ENCODE measurements at regions not wholly inside any gene's neighbourhood (a gene's known extent, or its start where the extent isn't known, plus 50 kb on each side); places are given as distances from the start of the nearest gene placed in this dataset.

DNA sequence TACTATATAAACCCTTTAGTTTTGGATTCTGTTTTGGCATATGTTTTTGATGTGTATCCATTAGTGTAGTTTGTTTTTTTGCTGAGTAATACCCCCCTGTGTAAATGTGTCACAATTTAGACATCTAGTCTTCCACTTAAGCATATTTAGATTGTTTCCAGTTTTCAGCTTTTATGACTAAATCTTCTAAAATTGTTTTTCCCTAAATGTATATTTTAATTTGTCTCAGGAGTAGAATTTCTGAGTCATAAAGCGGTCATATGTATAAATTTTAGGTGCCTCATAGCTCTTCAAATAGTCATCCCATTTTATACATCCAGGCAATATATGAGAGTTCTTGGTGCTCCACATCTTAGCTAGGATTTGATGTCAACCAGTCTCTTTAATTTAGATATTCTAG is 1348.0 kb downstream of the MRPL39 start:
- POLR2A ChIA-PET (ENCODE audit: low non-redundant PET), result no interaction called here
- no peak for DNase-seq (ENCODE audit: low spot score)
- no peak for TF ChIP-seq CTCF (conservative IDR thresholded peaks at IDR 0.05; ENCODE audit: low read depth)

DNA sequence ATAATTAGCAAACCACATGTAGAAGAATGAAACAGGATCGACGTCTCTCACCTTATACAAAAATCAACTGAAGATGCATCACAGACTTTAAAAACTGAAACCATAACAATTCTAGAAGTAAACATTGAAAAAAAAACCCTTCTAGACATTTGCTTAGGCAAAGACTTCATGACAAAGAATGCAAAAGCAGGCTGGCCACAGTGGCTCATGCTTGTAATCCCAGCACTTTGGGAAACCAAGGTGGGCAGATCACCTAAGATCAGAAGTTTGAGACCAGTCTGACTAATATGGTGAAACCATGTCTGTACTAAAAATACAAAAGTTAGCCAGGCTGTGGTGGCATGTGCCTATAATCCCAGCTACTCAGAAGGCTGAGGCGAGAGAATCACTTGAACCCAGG is 1351.7 kb downstream of the MRPL39 start:
- POLR2A ChIA-PET (ENCODE audit: low non-redundant PET), result no interaction called here
- no peak for TF ChIP-seq CTCF (conservative IDR thresholded peaks at IDR 0.05; ENCODE audit: low read depth)

More for the DNA sequence above, 1348.0 kb downstream of the MRPL39 start:
- CTCF ChIA-PET, result no interaction called here
- no peak overlapping the region for H3K27ac ChIP-seq

GRCh38 chr21:24225431-24225830 is 1381.8 kb downstream of the MRPL39 start:
- H3K27ac ChIP-seq, result no peak overlapping the region
- DNase-seq (ENCODE audit: low spot score), result peak; percentile 42
- ChIA-PET CTCF (no interaction called here), POLR2A (ENCODE audit: low non-redundant PET) (no interaction called here)
- no peak for TF ChIP-seq CTCF (conservative IDR thresholded peaks at IDR 0.05; ENCODE audit: low read depth)

More for the DNA sequence above, 1351.7 kb downstream of the MRPL39 start:
- CTCF ChIA-PET, result no interaction called here
- no peak overlapping the region for H3K27ac ChIP-seq
- DNase-seq (ENCODE audit: low spot score), result no peak

- ChIA-PET CTCF (interaction anchor here (0.6 kb wide), 1 partner anchor 1845 kb away, joined by 3 read pairs; no protein-coding TSS in a partner anchor), POLR2A (ENCODE audit: low non-redundant PET) (no interaction called here)
- no peak for TF ChIP-seq CTCF (conservative IDR thresholded peaks at IDR 0.05; ENCODE audit: low read depth)
- DNase-seq (ENCODE audit: low spot score), result peak; percentile 4
- no peak overlapping the region for H3K27ac ChIP-seq
These were observed 1382.9 kb downstream of the MRPL39 start for GRCh38 chr21:24224422-24224821.

GRCh38 chr21:24223624-24224023 is 1383.7 kb downstream of the MRPL39 start:
- TF ChIP-seq CTCF (conservative IDR thresholded peaks at IDR 0.05; ENCODE audit: low read depth), result no peak
- DNase-seq (ENCODE audit: low spot score), result no peak
- ChIA-PET CTCF (no interaction called here), POLR2A (ENCODE audit: low non-redundant PET) (no interaction called here)
- H3K27ac ChIP-seq, result no peak overlapping the region

- ChIA-PET CTCF (interaction anchor here (0.6 kb wide), 1 partner anchor 117 kb away, joined by 3 read pairs; no protein-coding TSS in a partner anchor), POLR2A (ENCODE audit: low non-redundant PET) (no interaction called here)
- no peak for TF ChIP-seq CTCF (conservative IDR thresholded peaks at IDR 0.05; ENCODE audit: low read depth)
- no peak for DNase-seq (ENCODE audit: low spot score)
- no peak overlapping the region for H3K27ac ChIP-seq
These were observed 1384.6 kb downstream of the MRPL39 start for GRCh38 chr21:24222676-24223075.

- POLR2A ChIA-PET (ENCODE audit: low non-redundant PET), result no interaction called here
- CTCF ChIA-PET, result no interaction called here
- no peak for DNase-seq (ENCODE audit: low spot score)
- no peak for TF ChIP-seq CTCF (conservative IDR thresholded peaks at IDR 0.05; ENCODE audit: low read depth)
- H3K27ac ChIP-seq, result no peak overlapping the region
These were observed 1386.8 kb downstream of the MRPL39 start for GRCh38 chr21:24220446-24220845.

Data from RWPE1 (cell line).